ENCODE measurements at regions not wholly inside any gene's neighbourhood (a gene's known extent, or its start where the extent isn't known, plus 50 kb on each side); places are given as distances from the start of the nearest gene placed in this dataset.
"Not testable (repeated sequence)": the region's sequence is repeated elsewhere in the genome, so short reads cannot be mapped to it uniquely, and the experiment has no call there.

- Histone ChIP-seq H3K36me3 (no peaks in the 10 kb centered on the region), H3K4me3 (no peak overlapping the region), H3K27me3 (no peaks in the 10 kb centered on the region), H3K9me3 (no peaks in the 10 kb centered on the region), H3K27ac (no peak overlapping the region), H3K4me1 (peaks cover 15% of the 10 kb centered on the region)
- intact Hi-C loops (cut with DNase I): no loop called here
- no peak for TF ChIP-seq CTCF (IDR thresholded peaks at IDR 0.05)
- no peak for TF ChIP-seq POLR2A (IDR thresholded peaks at IDR 0.05)
- no peak for TF ChIP-seq POLR2AphosphoS5 (IDR thresholded peaks at IDR 0.05; ENCODE audit: insufficient read depth in 1 of 2, low read depth in 1 of 2)
- DNase-seq (ENCODE audit: extremely low spot score in 2 of 2): no peak
These were observed 172.0 kb upstream of the HES1 start for GRCh38 chr3:193963808-193964516.

GRCh38 chr3:193964517-193964880 lies 171.4 kb upstream of the HES1 start:
- Histone ChIP-seq H3K4me1 (peaks cover 15% of the 10 kb centered on the region), H3K4me3 (no peak overlapping the region), H3K27me3 (no peaks in the 10 kb centered on the region), H3K9me3 (no peaks in the 10 kb centered on the region), H3K27ac (no peak overlapping the region), H3K36me3 (no peaks in the 10 kb centered on the region)
- TF ChIP-seq POLR2A (IDR thresholded peaks at IDR 0.05) (no peak), CTCF (IDR thresholded peaks at IDR 0.05) (no peak), POLR2AphosphoS5 (IDR thresholded peaks at IDR 0.05; ENCODE audit: insufficient read depth in 1 of 2, low read depth in 1 of 2) (no peak)
- no peak for DNase-seq (ENCODE audit: extremely low spot score in 2 of 2)
- intact Hi-C loops (cut with DNase I): no loop called here

GRCh38 chr3:193968380-193968974 lies 167.5 kb upstream of the HES1 start:
- TF ChIP-seq POLR2A (IDR thresholded peaks at IDR 0.05): no peak
- TF ChIP-seq POLR2AphosphoS5 (IDR thresholded peaks at IDR 0.05; ENCODE audit: insufficient read depth in 1 of 2, low read depth in 1 of 2): no peak
- TF ChIP-seq CTCF (IDR thresholded peaks at IDR 0.05): no peak
- no peaks in the 10 kb centered on the region for H3K4me1 ChIP-seq
- H3K4me3 ChIP-seq: no peak overlapping the region
- DNase-seq (ENCODE audit: extremely low spot score in 2 of 2): no peak
- no peaks in the 10 kb centered on the region for H3K27me3 ChIP-seq
- no peak overlapping the region for H3K27ac ChIP-seq
- H3K36me3 ChIP-seq: no peaks in the 10 kb centered on the region
- intact Hi-C loops (cut with DNase I): no loop called here
- no peaks in the 10 kb centered on the region for H3K9me3 ChIP-seq

GRCh38 chr3:193970131-193970772 lies 165.7 kb upstream of the HES1 start:
- DNase-seq (ENCODE audit: extremely low spot score in 2 of 2); H3K4me1 ChIP-seq; H3K27me3 ChIP-seq; H3K36me3 ChIP-seq; intact Hi-C loops (cut with DNase I); H3K4me3 ChIP-seq; H3K9me3 ChIP-seq; H3K27ac ChIP-seq: not testable (repeated sequence)

- TF ChIP-seq POLR2A (IDR thresholded peaks at IDR 0.05) (no peak), CTCF (IDR thresholded peaks at IDR 0.05) (no peak), POLR2AphosphoS5 (IDR thresholded peaks at IDR 0.05; ENCODE audit: insufficient read depth in 1 of 2, low read depth in 1 of 2) (no peak)
- no peak overlapping the region for H3K4me3 ChIP-seq
- H3K9me3 ChIP-seq: no peaks in the 10 kb centered on the region
- H3K27ac ChIP-seq: no peak overlapping the region
- no peak for DNase-seq (ENCODE audit: extremely low spot score in 2 of 2)
- H3K36me3 ChIP-seq: no peaks in the 10 kb centered on the region
- H3K4me1 ChIP-seq: no peaks in the 10 kb centered on the region
- no peaks in the 10 kb centered on the region for H3K27me3 ChIP-seq
- intact Hi-C loops (cut with DNase I): no loop called here
These were observed 165.2 kb upstream of the HES1 start for GRCh38 chr3:193970773-193971206.
